ENCODE measurements at regions not wholly inside any gene's neighbourhood (a gene's known extent, or its start where the extent isn't known, plus 50 kb on each side); places are given as distances from the start of the nearest gene placed in this dataset.

- no peaks in the 10 kb centered on the region for H3K36me3 Mint-ChIP-seq (ENCODE audit: low read depth)
- no peak overlapping the region for H3K4me3 Mint-ChIP-seq
- peaks cover 25% of the 10 kb centered on the region for H3K4me1 Mint-ChIP-seq
- H3K27ac Mint-ChIP-seq, result peak overlapping the region in 1 of 3 experiments; percentile 19
- no peak for TF ChIP-seq CTCF (IDR thresholded peaks at IDR 0.05; ENCODE audit: unreplicated experiment in 3 of 3)
- H3K9me3 Mint-ChIP-seq, result no peaks in the 10 kb centered on the region
- H3K27me3 Mint-ChIP-seq (ENCODE audit: low read depth), result no peaks in the 10 kb centered on the region
Measured at GRCh38 chr5:36370073-36370472, 68.4 kb upstream of the RANBP3L start.

GRCh38 chr5:36371366-36371765 lies 69.7 kb upstream of the RANBP3L start:
- Mint-ChIP-seq H3K27ac (peak overlapping the region in 1 of 3 experiments; percentile 2), H3K4me3 (no peak overlapping the region), H3K27me3 (ENCODE audit: low read depth) (no peaks in the 10 kb centered on the region), H3K4me1 (peaks cover 20% of the 10 kb centered on the region), H3K9me3 (no peaks in the 10 kb centered on the region), H3K36me3 (ENCODE audit: low read depth) (no peaks in the 10 kb centered on the region)
- TF ChIP-seq CTCF (IDR thresholded peaks at IDR 0.05; ENCODE audit: unreplicated experiment in 3 of 3), result no peak

GRCh38 chr5:36373527-36374086 lies 71.9 kb upstream of the RANBP3L start:
- Mint-ChIP-seq H3K27me3 (ENCODE audit: low read depth) (peaks cover 5% of the 10 kb centered on the region), H3K36me3 (ENCODE audit: low read depth) (no peaks in the 10 kb centered on the region), H3K4me1 (peaks cover 4% of the 10 kb centered on the region), H3K27ac (no peak overlapping the region), H3K4me3 (no peak overlapping the region), H3K9me3 (no peaks in the 10 kb centered on the region)
- no peak for TF ChIP-seq CTCF (IDR thresholded peaks at IDR 0.05; ENCODE audit: unreplicated experiment in 3 of 3)

GRCh38 chr5:36374266-36374862 lies 72.7 kb upstream of the RANBP3L start:
- H3K36me3 Mint-ChIP-seq (ENCODE audit: low read depth), result no peaks in the 10 kb centered on the region
- peaks cover 6% of the 10 kb centered on the region for H3K27me3 Mint-ChIP-seq (ENCODE audit: low read depth)
- H3K27ac Mint-ChIP-seq, result no peak overlapping the region
- no peak for TF ChIP-seq CTCF (IDR thresholded peaks at IDR 0.05; ENCODE audit: unreplicated experiment in 3 of 3)
- H3K4me3 Mint-ChIP-seq, result no peak overlapping the region
- H3K4me1 Mint-ChIP-seq, result no peaks in the 10 kb centered on the region
- no peaks in the 10 kb centered on the region for H3K9me3 Mint-ChIP-seq

GRCh38 chr5:36377192-36377591 lies 75.5 kb upstream of the RANBP3L start:
- H3K9me3 Mint-ChIP-seq, result no peaks in the 10 kb centered on the region
- H3K27me3 Mint-ChIP-seq (ENCODE audit: low read depth), result peaks cover 6% of the 10 kb centered on the region
- no peaks in the 10 kb centered on the region for H3K4me1 Mint-ChIP-seq
- H3K36me3 Mint-ChIP-seq (ENCODE audit: low read depth), result no peaks in the 10 kb centered on the region
- H3K27ac Mint-ChIP-seq, result no peak overlapping the region
- TF ChIP-seq CTCF (IDR thresholded peaks at IDR 0.05; ENCODE audit: unreplicated experiment in 3 of 3), result no peak
- H3K4me3 Mint-ChIP-seq, result no peak overlapping the region

GRCh38 chr5:36378551-36378950 lies 76.8 kb upstream of the RANBP3L start:
- Mint-ChIP-seq H3K4me1 (no peaks in the 10 kb centered on the region), H3K36me3 (ENCODE audit: low read depth) (no peaks in the 10 kb centered on the region), H3K27ac (no peak overlapping the region), H3K27me3 (ENCODE audit: low read depth) (peaks cover 6% of the 10 kb centered on the region), H3K4me3 (no peak overlapping the region), H3K9me3 (no peaks in the 10 kb centered on the region)
- no peak for TF ChIP-seq CTCF (IDR thresholded peaks at IDR 0.05; ENCODE audit: unreplicated experiment in 3 of 3)

Measured in nephron (organoid).